ENCODE measurements at regions not wholly inside any gene's neighbourhood (a gene's known extent, or its start where the extent isn't known, plus 50 kb on each side); places are given as distances from the start of the nearest gene placed in this dataset.
A peak's percentile ranks its signal among the peaks of the same experiment; 100 is the strongest.

DNA sequence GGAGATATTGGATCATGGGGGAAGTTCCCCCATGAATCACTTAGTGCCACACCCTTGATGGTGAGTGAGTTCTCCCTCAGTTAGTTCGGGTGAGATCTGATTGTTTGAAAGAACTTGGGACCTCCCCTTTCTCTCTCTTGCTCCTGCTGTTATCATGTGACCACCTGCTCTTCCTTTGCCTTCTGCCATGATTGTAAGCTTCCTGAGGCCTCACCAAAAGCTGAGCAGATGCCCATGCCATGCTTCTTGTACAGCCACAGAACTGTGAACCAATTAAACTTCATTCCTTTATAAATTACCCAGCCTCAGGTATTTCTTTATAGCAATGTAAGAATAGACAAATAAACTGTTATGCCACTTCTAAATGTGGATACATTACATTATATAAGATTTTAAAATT lies 686.7 kb upstream of the MARCKS start:
- Histone ChIP-seq H3K4me3 (ENCODE audit: low read depth in 2 of 2, low read length in 1 of 2) (no peak overlapping the region), H3K4me1 (ENCODE audit: control insufficient read depth in 1 of 2, insufficient read depth in 2 of 2, low read depth in 1 of 2, low read length in 1 of 2) (peaks cover 5 to 11% of the 10 kb centered on the region in 2 experiments; a peak in 3 of 4 replicates), H3K79me2 (ENCODE audit: insufficient read depth) (no peaks in the 10 kb centered on the region), H3K4me2 (no peak overlapping the region), H2AFZ (ENCODE audit: low read depth) (no peak overlapping the region), H3K36me3 (replicated peaks in 1 of 2; ENCODE audit: control insufficient read depth in 1 of 2, insufficient read depth in 2 of 2, low read length in 1 of 2) (no peaks in the 10 kb centered on the region), H3K9me2 (no peaks in the 10 kb centered on the region), H3K9ac (no peak overlapping the region), H3K27ac (ENCODE audit: low read depth in 2 of 2, low read length in 1 of 2) (no peak overlapping the region), H3F3A (replicated peaks; ENCODE audit: insufficient read depth) (no peaks in the 10 kb centered on the region), H4K20me1 (ENCODE audit: insufficient read depth) (no peaks in the 10 kb centered on the region), H3K27me3 (ENCODE audit: insufficient read depth) (no peaks in the 10 kb centered on the region), H3K9me3 (no peaks in the 10 kb centered on the region)
- WGBS (ENCODE audit: low lambda C conversion rate) = 100% methylated on average over 1 of the region's 1 CpG
- DNase-seq = no peak
- CTCF ChIA-PET = no interaction called here
- TF ChIP-seq, protein P1, sequence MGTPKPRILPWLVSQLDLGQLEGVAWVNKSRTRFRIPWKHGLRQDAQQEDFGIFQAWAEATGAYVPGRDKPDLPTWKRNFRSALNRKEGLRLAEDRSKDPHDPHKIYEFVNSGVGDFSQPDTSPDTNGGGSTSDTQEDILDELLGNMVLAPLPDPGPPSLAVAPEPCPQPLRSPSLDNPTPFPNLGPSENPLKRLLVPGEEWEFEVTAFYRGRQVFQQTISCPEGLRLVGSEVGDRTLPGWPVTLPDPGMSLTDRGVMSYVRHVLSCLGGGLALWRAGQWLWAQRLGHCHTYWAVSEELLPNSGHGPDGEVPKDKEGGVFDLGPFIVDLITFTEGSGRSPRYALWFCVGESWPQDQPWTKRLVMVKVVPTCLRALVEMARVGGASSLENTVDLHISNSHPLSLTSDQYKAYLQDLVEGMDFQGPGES (IDR thresholded peaks at IDR 0.05; ENCODE audit: low read depth, low read length) = no peak
- TF ChIP-seq RAD21 (IDR thresholded peaks at IDR 0.05; ENCODE audit: low read length) = no peak
- TF ChIP-seq GABPA (IDR thresholded peaks at IDR 0.05; ENCODE audit: low read depth) = no peak
- TF ChIP-seq, protein P2, sequence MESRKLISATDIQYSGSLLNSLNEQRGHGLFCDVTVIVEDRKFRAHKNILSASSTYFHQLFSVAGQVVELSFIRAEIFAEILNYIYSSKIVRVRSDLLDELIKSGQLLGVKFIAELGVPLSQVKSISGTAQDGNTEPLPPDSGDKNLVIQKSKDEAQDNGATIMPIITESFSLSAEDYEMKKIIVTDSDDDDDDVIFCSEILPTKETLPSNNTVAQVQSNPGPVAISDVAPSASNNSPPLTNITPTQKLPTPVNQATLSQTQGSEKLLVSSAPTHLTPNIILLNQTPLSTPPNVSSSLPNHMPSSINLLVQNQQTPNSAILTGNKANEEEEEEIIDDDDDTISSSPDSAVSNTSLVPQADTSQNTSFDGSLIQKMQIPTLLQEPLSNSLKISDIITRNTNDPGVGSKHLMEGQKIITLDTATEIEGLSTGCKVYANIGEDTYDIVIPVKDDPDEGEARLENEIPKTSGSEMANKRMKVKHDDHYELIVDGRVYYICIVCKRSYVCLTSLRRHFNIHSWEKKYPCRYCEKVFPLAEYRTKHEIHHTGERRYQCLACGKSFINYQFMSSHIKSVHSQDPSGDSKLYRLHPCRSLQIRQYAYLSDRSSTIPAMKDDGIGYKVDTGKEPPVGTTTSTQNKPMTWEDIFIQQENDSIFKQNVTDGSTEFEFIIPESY (IDR thresholded peaks at IDR 0.05; ENCODE audit: borderline replicate concordance, low read depth) = no peak
- POLR2A ChIA-PET = no interaction called here

DNA sequence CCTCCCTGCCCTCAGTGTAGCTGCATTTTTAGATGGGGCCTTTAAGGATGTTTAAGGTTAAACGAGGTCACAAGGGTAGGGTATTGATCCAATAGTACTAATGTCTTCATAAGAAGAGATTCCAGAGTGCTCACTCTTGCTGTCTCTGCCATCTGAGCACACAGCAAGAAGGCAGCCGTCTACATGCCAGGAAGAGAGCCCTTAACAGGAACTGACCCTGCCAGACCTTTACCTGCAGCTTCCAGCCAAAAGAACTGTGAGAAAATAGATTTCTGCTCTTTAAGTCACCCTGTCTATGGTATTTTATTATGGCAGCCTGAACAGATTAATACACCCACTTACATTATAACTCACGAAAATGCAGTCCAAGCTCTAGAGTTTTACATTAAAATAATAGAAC lies 685.3 kb upstream of the MARCKS start:
- H3F3A ChIP-seq (replicated peaks; ENCODE audit: insufficient read depth) = no peaks in the 10 kb centered on the region
- H3K4me3 ChIP-seq (ENCODE audit: low read depth in 2 of 2, low read length in 1 of 2) = no peak overlapping the region
- H3K4me1 ChIP-seq (ENCODE audit: control insufficient read depth in 1 of 2, insufficient read depth in 2 of 2, low read depth in 1 of 2, low read length in 1 of 2) = peaks cover 5 to 11% of the 10 kb centered on the region in 2 experiments; a peak in 3 of 4 replicates
- peak overlapping the region in 1 of 2 experiments; percentile 48; a peak in 2 of 4 replicates for H3K27ac ChIP-seq (ENCODE audit: low read depth in 2 of 2, low read length in 1 of 2)
- H3K9ac ChIP-seq = no peak overlapping the region
- no peak for DNase-seq
- 0 out of 2 replicates have a peak overlapping the region, but pooled peaks have one; percentile 24 for H2AFZ ChIP-seq (ENCODE audit: low read depth)
- TF ChIP-seq TAF1 (IDR thresholded peaks at IDR 0.05; ENCODE audit: borderline replicate concordance, low read depth, low read length) (no peak), SIN3A (IDR thresholded peaks at IDR 0.05; ENCODE audit: borderline replicate concordance, low read depth, low read length) (no peak), EZH2phosphoT487 (IDR thresholded peaks at IDR 0.05; ENCODE audit: borderline replicate concordance, low read depth) (no peak), NFIC (IDR thresholded peaks at IDR 0.05; ENCODE audit: borderline replicate concordance) (no peak)
- TF ChIP-seq, protein P1 (IDR thresholded peaks at IDR 0.05; ENCODE audit: low read depth, low read length) = no peak
- POLR2A ChIA-PET = no interaction called here
- H4K20me1 ChIP-seq (ENCODE audit: insufficient read depth) = no peaks in the 10 kb centered on the region
- no peaks in the 10 kb centered on the region for H3K79me2 ChIP-seq (ENCODE audit: insufficient read depth)
- no peak overlapping the region for H3K4me2 ChIP-seq
- H3K36me3 ChIP-seq (replicated peaks in 1 of 2; ENCODE audit: control insufficient read depth in 1 of 2, insufficient read depth in 2 of 2, low read length in 1 of 2) = no peaks in the 10 kb centered on the region
- no peaks in the 10 kb centered on the region for H3K27me3 ChIP-seq (ENCODE audit: insufficient read depth)
- CTCF ChIA-PET = interaction anchor here (0.9 to 1.3 kb wide), 2 partner anchors 171 to 686 kb away, joined by 3 to 4 read pairs; no protein-coding TSS in a partner anchor
- H3K9me2 ChIP-seq = no peaks in the 10 kb centered on the region
- no peaks in the 10 kb centered on the region for H3K9me3 ChIP-seq
- 84% methylated on average over 3 of the region's 3 CpGs for WGBS (ENCODE audit: low lambda C conversion rate)

Data from SK-N-SH (cell line).